ENCODE measurements at regions not wholly inside any gene's neighbourhood (a gene's known extent, or its start where the extent isn't known, plus 50 kb on each side); places are given as distances from the start of the nearest gene placed in this dataset.

- Histone ChIP-seq H3K4me1 (no peaks in the 10 kb centered on the region), H3K36me3 (no peaks in the 10 kb centered on the region), H3K27ac (no peak overlapping the region), H3K4me3 (no peak overlapping the region), H3K27me3 (no peaks in the 10 kb centered on the region), H3K9me3 (no peaks in the 10 kb centered on the region)
- intact Hi-C loops (cut with DNase I; ENCODE audit: low total_unique reads): no loop called here
- TF ChIP-seq CTCF (IDR thresholded peaks at IDR 0.05): no peak
- no peak for TF ChIP-seq POLR2A (IDR thresholded peaks at IDR 0.05)
- no peak for DNase-seq
Observed at GRCh38 chr10:108655057-108655456, 1268.3 kb downstream of the XPNPEP1 start.

- Histone ChIP-seq H3K36me3 (no peaks in the 10 kb centered on the region), H3K4me3 (no peak overlapping the region), H3K27me3 (no peaks in the 10 kb centered on the region), H3K9me3 (no peaks in the 10 kb centered on the region), H3K4me1 (no peaks in the 10 kb centered on the region), H3K27ac (no peak overlapping the region)
- TF ChIP-seq CTCF (IDR thresholded peaks at IDR 0.05) (no peak), POLR2A (IDR thresholded peaks at IDR 0.05) (no peak)
- intact Hi-C loops (cut with DNase I; ENCODE audit: low total_unique reads): no loop called here
- DNase-seq: no peak
Observed at GRCh38 chr10:108653531-108653930, 1269.8 kb downstream of the XPNPEP1 start.

GRCh38 chr10:108639010-108639409 is 1284.3 kb downstream of the XPNPEP1 start:
- H3K36me3 ChIP-seq: no peaks in the 10 kb centered on the region
- TF ChIP-seq POLR2A (IDR thresholded peaks at IDR 0.05) (no peak), CTCF (IDR thresholded peaks at IDR 0.05) (no peak)
- H3K4me3 ChIP-seq: no peak overlapping the region
- H3K9me3 ChIP-seq: no peaks in the 10 kb centered on the region
- H3K27me3 ChIP-seq: no peaks in the 10 kb centered on the region
- H3K4me1 ChIP-seq: no peaks in the 10 kb centered on the region
- intact Hi-C loops (cut with DNase I; ENCODE audit: low total_unique reads): no loop called here
- no peak overlapping the region for H3K27ac ChIP-seq
- no peak for DNase-seq

- DNase-seq: no peak
- no peaks in the 10 kb centered on the region for H3K36me3 ChIP-seq
- no peak overlapping the region for H3K27ac ChIP-seq
- H3K27me3 ChIP-seq: no peaks in the 10 kb centered on the region
- intact Hi-C loops (cut with DNase I; ENCODE audit: low total_unique reads): no loop called here
- no peaks in the 10 kb centered on the region for H3K9me3 ChIP-seq
- no peak overlapping the region for H3K4me3 ChIP-seq
- TF ChIP-seq CTCF (IDR thresholded peaks at IDR 0.05) (no peak), POLR2A (IDR thresholded peaks at IDR 0.05) (no peak)
- H3K4me1 ChIP-seq: no peaks in the 10 kb centered on the region
Observed at GRCh38 chr10:108638225-108638624, 1285.1 kb downstream of the XPNPEP1 start.

GRCh38 chr10:108633046-108633445 is 1290.3 kb downstream of the XPNPEP1 start:
- intact Hi-C loops (cut with DNase I; ENCODE audit: low total_unique reads): no loop called here
- H3K27me3 ChIP-seq: no peaks in the 10 kb centered on the region
- H3K4me1 ChIP-seq: no peaks in the 10 kb centered on the region
- H3K4me3 ChIP-seq: no peak overlapping the region
- no peak for DNase-seq
- H3K9me3 ChIP-seq: no peaks in the 10 kb centered on the region
- no peaks in the 10 kb centered on the region for H3K36me3 ChIP-seq
- TF ChIP-seq POLR2A (IDR thresholded peaks at IDR 0.05) (no peak), CTCF (IDR thresholded peaks at IDR 0.05) (no peak)
- no peak overlapping the region for H3K27ac ChIP-seq

Measured in uterus (tissue), 3 donors.